ENCODE measurements at regions not wholly inside any gene's neighbourhood (a gene's known extent, or its start where the extent isn't known, plus 50 kb on each side); places are given as distances from the start of the nearest gene placed in this dataset.

DNA sequence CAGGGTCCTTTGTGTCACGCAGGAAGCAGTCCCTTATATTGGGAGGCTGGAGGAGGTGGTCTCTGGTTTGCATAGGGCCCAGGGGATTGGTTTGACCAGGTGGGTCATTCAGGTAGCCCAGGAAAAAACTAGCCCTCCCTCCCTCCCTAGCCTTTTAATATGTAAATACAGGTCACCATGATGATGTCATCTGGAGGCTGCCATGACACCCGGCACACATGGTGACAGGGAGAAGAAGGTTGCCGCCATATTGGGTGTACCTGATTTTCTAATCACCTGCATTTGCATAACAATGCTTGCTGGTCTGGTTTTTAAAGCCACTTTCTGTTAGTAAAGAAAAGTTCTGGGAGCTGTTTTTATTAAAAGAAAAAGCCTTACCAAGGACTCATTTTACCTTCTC, 791.0 kb upstream of the ADGRL4 start:
- Histone ChIP-seq H3K27ac (ENCODE audit: low read depth in 2 of 2, low read length in 2 of 2) (no peak overlapping the region), H3K9me3 (ENCODE audit: control insufficient read depth in 2 of 2, low read length in 2 of 2) (no peaks in the 10 kb centered on the region), H3K36me3 (ENCODE audit: control insufficient read depth in 2 of 2, insufficient read depth in 2 of 2, low read length in 2 of 2) (no peaks in the 10 kb centered on the region), H3K27me3 (ENCODE audit: control insufficient read depth in 2 of 2, insufficient read depth in 2 of 2, low read length in 2 of 2) (no peaks in the 10 kb centered on the region), H3K4me3 (ENCODE audit: low read length in 2 of 2) (no peak overlapping the region), H3K9ac (ENCODE audit: low read depth in 1 of 2, low read length in 2 of 2) (no peak overlapping the region), H3K4me1 (ENCODE audit: control insufficient read depth in 2 of 2, insufficient read depth in 2 of 2, low read length in 2 of 2) (no peaks in the 10 kb centered on the region)

DNA sequence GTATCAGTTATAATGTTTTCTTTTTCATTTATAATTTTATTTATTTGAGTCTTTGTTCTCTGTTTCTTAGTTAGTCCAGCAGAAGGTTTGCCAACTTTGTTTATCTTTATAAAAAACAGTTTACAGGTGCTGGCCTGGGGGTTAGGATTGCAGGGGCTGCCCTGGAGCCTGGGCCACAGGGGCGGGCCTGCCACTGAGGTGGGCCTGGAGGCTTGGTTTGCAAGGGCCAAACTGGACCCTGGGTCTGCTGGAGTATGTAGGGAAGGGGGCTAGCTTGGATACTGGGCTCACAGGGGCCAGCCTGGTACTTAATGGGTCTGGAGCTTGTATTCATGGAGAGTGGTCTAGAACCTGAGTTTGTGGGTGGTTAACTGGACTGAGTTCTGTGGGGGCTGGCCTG, 789.9 kb upstream of the ADGRL4 start:
- H3K4me1 ChIP-seq (ENCODE audit: control insufficient read depth in 2 of 2, insufficient read depth in 2 of 2, low read length in 2 of 2): no peaks in the 10 kb centered on the region
- H3K27me3 ChIP-seq (ENCODE audit: control insufficient read depth in 2 of 2, insufficient read depth in 2 of 2, low read length in 2 of 2): no peaks in the 10 kb centered on the region
- H3K9ac ChIP-seq (ENCODE audit: low read depth in 1 of 2, low read length in 2 of 2): no peak overlapping the region
- no peaks in the 10 kb centered on the region for H3K36me3 ChIP-seq (ENCODE audit: control insufficient read depth in 2 of 2, insufficient read depth in 2 of 2, low read length in 2 of 2)
- H3K9me3 ChIP-seq (ENCODE audit: control insufficient read depth in 2 of 2, low read length in 2 of 2): no peaks in the 10 kb centered on the region
- H3K4me3 ChIP-seq (ENCODE audit: low read length in 2 of 2): no peak overlapping the region
- H3K27ac ChIP-seq (ENCODE audit: low read depth in 2 of 2, low read length in 2 of 2): no peak overlapping the region

GRCh38 chr1:79792219-79792930, 785.8 kb upstream of the ADGRL4 start:
- no peak overlapping the region for H3K27ac ChIP-seq (ENCODE audit: low read depth in 2 of 2, low read length in 2 of 2)
- H3K9me3 ChIP-seq (ENCODE audit: control insufficient read depth in 2 of 2, low read length in 2 of 2): no peaks in the 10 kb centered on the region
- no peak overlapping the region for H3K9ac ChIP-seq (ENCODE audit: low read depth in 1 of 2, low read length in 2 of 2)
- H3K27me3 ChIP-seq (ENCODE audit: control insufficient read depth in 2 of 2, insufficient read depth in 2 of 2, low read length in 2 of 2): no peaks in the 10 kb centered on the region
- no peaks in the 10 kb centered on the region for H3K4me1 ChIP-seq (ENCODE audit: control insufficient read depth in 2 of 2, insufficient read depth in 2 of 2, low read length in 2 of 2)
- H3K36me3 ChIP-seq (ENCODE audit: control insufficient read depth in 2 of 2, insufficient read depth in 2 of 2, low read length in 2 of 2): no peaks in the 10 kb centered on the region
- H3K4me3 ChIP-seq (ENCODE audit: low read length in 2 of 2): no peak overlapping the region

DNA sequence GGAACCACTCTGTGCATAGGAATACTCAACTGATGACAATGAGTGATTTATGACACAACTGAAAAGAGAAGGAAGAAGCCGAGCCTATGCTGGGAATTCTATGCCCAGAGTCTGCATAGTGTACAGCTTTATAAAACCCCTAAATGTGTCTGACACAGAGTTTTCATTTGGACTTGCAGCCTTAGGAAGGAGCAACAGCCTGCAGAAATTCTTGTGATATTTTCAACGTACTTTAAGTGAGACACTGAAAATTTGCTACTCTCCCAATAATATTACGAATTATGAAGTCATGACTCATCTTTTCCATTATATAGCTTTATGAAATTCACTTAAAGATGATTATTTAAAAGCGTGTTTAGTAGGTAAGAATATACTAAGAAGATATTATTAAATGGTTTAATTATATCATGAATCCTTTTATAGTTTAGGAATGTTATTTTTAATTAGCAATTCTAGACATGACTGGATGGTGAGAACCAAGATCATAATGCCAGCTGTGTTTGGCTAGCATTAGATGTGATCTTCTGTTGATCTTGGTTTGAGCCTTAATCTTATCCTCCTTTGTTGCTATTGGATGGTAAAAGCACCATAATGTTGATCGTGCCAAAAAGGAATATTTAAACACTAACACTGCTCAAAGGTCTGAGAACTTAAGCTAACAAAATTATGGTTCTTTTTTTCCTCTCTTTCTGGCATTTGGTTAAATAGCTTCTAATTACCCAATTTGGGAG, 785.1 kb upstream of the ADGRL4 start:
- Histone ChIP-seq H3K9me3 (ENCODE audit: control insufficient read depth in 2 of 2, low read length in 2 of 2) (no peaks in the 10 kb centered on the region), H3K4me3 (ENCODE audit: low read length in 2 of 2) (no peak overlapping the region), H3K4me1 (ENCODE audit: control insufficient read depth in 2 of 2, insufficient read depth in 2 of 2, low read length in 2 of 2) (no peaks in the 10 kb centered on the region), H3K36me3 (ENCODE audit: control insufficient read depth in 2 of 2, insufficient read depth in 2 of 2, low read length in 2 of 2) (no peaks in the 10 kb centered on the region), H3K27ac (ENCODE audit: low read depth in 2 of 2, low read length in 2 of 2) (no peak overlapping the region), H3K27me3 (ENCODE audit: control insufficient read depth in 2 of 2, insufficient read depth in 2 of 2, low read length in 2 of 2) (no peaks in the 10 kb centered on the region), H3K9ac (ENCODE audit: low read depth in 1 of 2, low read length in 2 of 2) (no peak overlapping the region)

GRCh38 chr1:79790950-79791349, 784.4 kb upstream of the ADGRL4 start:
- Histone ChIP-seq H3K4me1 (ENCODE audit: control insufficient read depth in 2 of 2, insufficient read depth in 2 of 2, low read length in 2 of 2) (no peaks in the 10 kb centered on the region), H3K9me3 (ENCODE audit: control insufficient read depth in 2 of 2, low read length in 2 of 2) (no peaks in the 10 kb centered on the region), H3K36me3 (ENCODE audit: control insufficient read depth in 2 of 2, insufficient read depth in 2 of 2, low read length in 2 of 2) (no peaks in the 10 kb centered on the region), H3K4me3 (ENCODE audit: low read length in 2 of 2) (no peak overlapping the region), H3K27ac (ENCODE audit: low read depth in 2 of 2, low read length in 2 of 2) (no peak overlapping the region), H3K9ac (ENCODE audit: low read depth in 1 of 2, low read length in 2 of 2) (no peak overlapping the region), H3K27me3 (ENCODE audit: control insufficient read depth in 2 of 2, insufficient read depth in 2 of 2, low read length in 2 of 2) (no peaks in the 10 kb centered on the region)

DNA sequence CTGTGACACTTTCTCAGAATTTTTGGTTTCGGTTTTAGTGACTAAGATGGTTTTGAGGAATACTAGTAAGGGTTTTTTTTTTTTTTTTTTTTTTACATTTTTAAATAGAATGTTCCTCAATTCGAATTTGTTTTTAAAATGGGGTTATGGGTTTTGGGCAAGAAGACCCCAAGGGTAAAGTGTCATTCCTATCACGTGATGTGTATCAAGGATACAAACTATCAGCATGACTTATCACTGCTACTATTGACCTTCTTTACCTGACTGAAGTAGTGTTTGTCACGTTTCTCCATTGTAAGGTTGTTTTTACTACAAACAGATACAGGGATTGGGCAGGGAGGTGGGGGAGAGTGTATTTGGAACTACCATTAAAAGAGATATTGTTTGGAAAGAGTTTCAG, 781.1 kb upstream of the ADGRL4 start:
- Histone ChIP-seq H3K27ac (ENCODE audit: low read depth in 2 of 2, low read length in 2 of 2) (no peak overlapping the region), H3K4me3 (ENCODE audit: low read length in 2 of 2) (no peak overlapping the region), H3K4me1 (ENCODE audit: control insufficient read depth in 2 of 2, insufficient read depth in 2 of 2, low read length in 2 of 2) (no peaks in the 10 kb centered on the region), H3K27me3 (ENCODE audit: control insufficient read depth in 2 of 2, insufficient read depth in 2 of 2, low read length in 2 of 2) (no peaks in the 10 kb centered on the region), H3K9me3 (ENCODE audit: control insufficient read depth in 2 of 2, low read length in 2 of 2) (no peaks in the 10 kb centered on the region), H3K9ac (ENCODE audit: low read depth in 1 of 2, low read length in 2 of 2) (no peak overlapping the region), H3K36me3 (ENCODE audit: control insufficient read depth in 2 of 2, insufficient read depth in 2 of 2, low read length in 2 of 2) (no peaks in the 10 kb centered on the region)

DNA sequence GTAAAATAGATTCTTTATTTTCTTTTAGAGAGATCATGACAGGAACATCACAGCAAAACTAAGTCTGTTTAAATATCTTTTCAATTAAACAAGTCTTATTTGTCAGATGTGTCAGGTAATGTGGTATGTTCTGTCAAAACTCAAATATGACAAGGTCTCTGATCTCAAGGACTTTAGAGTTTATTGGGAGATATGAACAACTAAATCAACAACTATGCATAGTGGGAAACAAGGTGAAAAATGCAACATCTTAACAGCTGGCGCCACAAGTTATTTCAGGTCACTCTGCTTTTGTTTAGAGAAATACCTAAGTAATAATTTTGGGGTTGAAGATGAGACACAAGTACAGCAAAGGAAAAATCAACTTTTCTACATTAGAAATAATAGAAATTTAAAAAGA, 779.4 kb upstream of the ADGRL4 start:
- Histone ChIP-seq H3K4me3 (ENCODE audit: low read length in 2 of 2) (no peak overlapping the region), H3K36me3 (ENCODE audit: control insufficient read depth in 2 of 2, insufficient read depth in 2 of 2, low read length in 2 of 2) (no peaks in the 10 kb centered on the region), H3K9ac (ENCODE audit: low read depth in 1 of 2, low read length in 2 of 2) (no peak overlapping the region), H3K4me1 (ENCODE audit: control insufficient read depth in 2 of 2, insufficient read depth in 2 of 2, low read length in 2 of 2) (no peaks in the 10 kb centered on the region), H3K27ac (ENCODE audit: low read depth in 2 of 2, low read length in 2 of 2) (no peak overlapping the region), H3K9me3 (ENCODE audit: control insufficient read depth in 2 of 2, low read length in 2 of 2) (no peaks in the 10 kb centered on the region), H3K27me3 (ENCODE audit: control insufficient read depth in 2 of 2, insufficient read depth in 2 of 2, low read length in 2 of 2) (no peaks in the 10 kb centered on the region)

- H3K36me3 ChIP-seq (ENCODE audit: control insufficient read depth in 2 of 2, insufficient read depth in 2 of 2, low read length in 2 of 2): no peaks in the 10 kb centered on the region
- no peak overlapping the region for H3K4me3 ChIP-seq (ENCODE audit: low read length in 2 of 2)
- no peaks in the 10 kb centered on the region for H3K9me3 ChIP-seq (ENCODE audit: control insufficient read depth in 2 of 2, low read length in 2 of 2)
- no peak overlapping the region for H3K9ac ChIP-seq (ENCODE audit: low read depth in 1 of 2, low read length in 2 of 2)
- no peaks in the 10 kb centered on the region for H3K27me3 ChIP-seq (ENCODE audit: control insufficient read depth in 2 of 2, insufficient read depth in 2 of 2, low read length in 2 of 2)
- no peaks in the 10 kb centered on the region for H3K4me1 ChIP-seq (ENCODE audit: control insufficient read depth in 2 of 2, insufficient read depth in 2 of 2, low read length in 2 of 2)
- no peak overlapping the region for H3K27ac ChIP-seq (ENCODE audit: low read depth in 2 of 2, low read length in 2 of 2)
Measured at GRCh38 chr1:79785561-79785960, 779.0 kb upstream of the ADGRL4 start.

DNA sequence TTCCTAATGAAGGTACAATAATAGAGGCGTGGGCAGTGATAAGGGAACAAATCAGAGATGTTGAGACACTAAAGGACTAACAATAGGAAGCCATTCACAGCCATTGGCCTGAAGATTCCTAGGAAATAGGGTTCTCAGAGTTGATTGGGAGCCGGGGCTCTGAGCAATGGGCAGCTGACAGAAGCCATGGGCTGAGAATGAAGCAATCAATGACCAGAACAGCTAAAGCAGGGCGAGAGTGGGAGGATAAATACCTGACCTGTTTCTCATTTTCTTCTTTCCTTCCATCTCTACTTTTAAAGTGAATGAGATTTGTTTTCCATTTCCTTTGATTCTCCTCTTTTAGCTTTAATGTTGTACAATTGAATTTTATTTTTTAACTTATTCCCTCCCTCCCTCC, 774.7 kb upstream of the ADGRL4 start:
- H3K36me3 ChIP-seq (ENCODE audit: control insufficient read depth in 2 of 2, insufficient read depth in 2 of 2, low read length in 2 of 2): no peaks in the 10 kb centered on the region
- no peaks in the 10 kb centered on the region for H3K4me1 ChIP-seq (ENCODE audit: control insufficient read depth in 2 of 2, insufficient read depth in 2 of 2, low read length in 2 of 2)
- no peaks in the 10 kb centered on the region for H3K27me3 ChIP-seq (ENCODE audit: control insufficient read depth in 2 of 2, insufficient read depth in 2 of 2, low read length in 2 of 2)
- H3K9me3 ChIP-seq (ENCODE audit: control insufficient read depth in 2 of 2, low read length in 2 of 2): no peaks in the 10 kb centered on the region
- no peak overlapping the region for H3K4me3 ChIP-seq (ENCODE audit: low read length in 2 of 2)
- no peak overlapping the region for H3K27ac ChIP-seq (ENCODE audit: low read depth in 2 of 2, low read length in 2 of 2)
- no peak overlapping the region for H3K9ac ChIP-seq (ENCODE audit: low read depth in 1 of 2, low read length in 2 of 2)

GRCh38 chr1:79777481-79778219, 771.1 kb upstream of the ADGRL4 start:
- H3K4me1 ChIP-seq (ENCODE audit: control insufficient read depth in 2 of 2, insufficient read depth in 2 of 2, low read length in 2 of 2): no peaks in the 10 kb centered on the region
- no peak overlapping the region for H3K9ac ChIP-seq (ENCODE audit: low read depth in 1 of 2, low read length in 2 of 2)
- no peak overlapping the region for H3K27ac ChIP-seq (ENCODE audit: low read depth in 2 of 2, low read length in 2 of 2)
- H3K27me3 ChIP-seq (ENCODE audit: control insufficient read depth in 2 of 2, insufficient read depth in 2 of 2, low read length in 2 of 2): no peaks in the 10 kb centered on the region
- no peak overlapping the region for H3K4me3 ChIP-seq (ENCODE audit: low read length in 2 of 2)
- no peaks in the 10 kb centered on the region for H3K36me3 ChIP-seq (ENCODE audit: control insufficient read depth in 2 of 2, insufficient read depth in 2 of 2, low read length in 2 of 2)
- no peaks in the 10 kb centered on the region for H3K9me3 ChIP-seq (ENCODE audit: control insufficient read depth in 2 of 2, low read length in 2 of 2)
